ENCODE measurements at regions not wholly inside any gene's neighbourhood (a gene's known extent, or its start where the extent isn't known, plus 50 kb on each side); places are given as distances from the start of the nearest gene placed in this dataset.

DNA sequence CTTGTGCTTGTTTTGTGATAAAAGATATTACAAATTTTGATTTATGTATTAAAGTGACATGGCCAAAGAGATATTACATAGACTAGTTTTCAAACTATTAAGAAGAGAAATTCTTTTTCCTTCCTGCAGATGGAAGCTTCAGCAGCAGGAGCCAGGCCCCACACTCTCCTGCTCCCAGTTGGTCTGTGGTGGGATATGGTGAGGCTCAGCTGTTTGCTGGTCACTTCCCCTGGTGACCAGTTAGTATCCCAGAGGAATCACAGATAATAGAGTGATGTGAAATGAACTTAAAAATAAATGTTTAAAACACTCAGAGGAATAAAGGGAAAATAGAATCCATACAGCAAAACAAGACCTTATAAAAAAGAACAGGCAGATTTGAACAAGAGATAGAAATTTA is 154.7 kb downstream of the KTN1 start:
- DNase-seq: no peak

GRCh38 chr14:55739967-55740648 is 160.1 kb downstream of the KTN1 start:
- no peak for DNase-seq

- no peak for DNase-seq
Observed at GRCh38 chr14:55740649-55740989, 160.6 kb downstream of the KTN1 start.

DNA sequence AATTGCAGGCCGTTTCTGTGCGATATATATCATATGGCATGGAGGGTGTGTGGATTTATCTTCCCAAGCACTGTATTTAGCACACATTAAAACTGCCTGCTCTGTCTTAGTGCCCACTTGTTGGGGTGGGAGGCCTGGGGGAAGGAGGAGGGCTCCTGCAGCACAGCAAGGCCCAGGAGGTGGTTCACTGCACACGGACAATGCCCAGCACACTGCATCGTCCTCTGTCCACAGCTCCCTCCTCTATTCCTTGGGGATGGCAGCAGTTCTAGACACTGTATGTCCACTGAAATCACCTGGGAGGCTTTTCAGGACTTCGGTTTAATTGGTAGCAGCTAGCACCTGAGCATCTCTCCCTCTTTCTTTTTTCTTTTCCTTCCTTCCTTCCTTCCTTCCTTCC is 161.2 kb downstream of the KTN1 start:
- no peak for DNase-seq

GRCh38 chr14:55743551-55743950 is 163.5 kb downstream of the KTN1 start:
- no peak for DNase-seq

DNA sequence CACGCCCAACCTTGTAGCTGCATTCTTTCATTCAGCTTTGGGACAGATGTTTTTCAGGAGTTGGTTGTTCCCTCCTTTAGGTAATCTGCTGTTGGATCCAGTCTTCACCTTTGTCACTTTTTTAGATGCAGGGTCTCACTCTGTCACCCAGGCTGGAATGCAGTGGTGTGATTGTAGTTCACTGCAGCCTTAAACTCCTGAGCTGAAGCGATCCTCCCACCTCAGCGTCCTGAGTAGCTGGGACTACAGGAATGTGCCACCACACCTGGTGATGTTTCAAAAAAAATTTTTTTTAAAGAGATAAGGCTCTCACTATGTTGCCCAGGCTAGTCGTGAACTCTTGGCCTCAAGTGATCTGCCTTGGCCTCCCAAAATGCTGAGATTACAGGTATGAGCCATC is 164.3 kb downstream of the KTN1 start:
- no peak for DNase-seq

DNA sequence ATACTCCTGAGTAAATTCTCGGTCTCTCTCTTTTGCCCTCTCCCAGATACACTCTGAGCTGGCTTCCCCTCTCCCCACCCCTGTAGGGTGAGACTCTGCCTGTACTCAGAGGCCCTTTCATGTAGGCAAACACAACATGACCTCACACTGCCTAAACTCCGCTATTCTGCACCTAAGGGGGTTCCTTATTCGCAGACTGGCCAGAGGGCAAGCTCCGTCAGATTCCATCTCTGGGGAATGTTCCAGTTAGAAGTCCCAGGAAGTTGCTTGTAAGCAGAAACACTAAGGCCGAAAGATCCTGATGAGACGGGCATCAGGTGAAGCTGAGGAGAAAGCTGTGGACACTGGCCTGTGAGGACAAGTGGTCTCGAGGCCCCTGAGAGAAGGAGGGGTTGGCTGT is 165.9 kb downstream of the KTN1 start:
- no peak for DNase-seq

- no peak for DNase-seq
Observed at GRCh38 chr14:55746558-55746957, 166.6 kb downstream of the KTN1 start.

DNA sequence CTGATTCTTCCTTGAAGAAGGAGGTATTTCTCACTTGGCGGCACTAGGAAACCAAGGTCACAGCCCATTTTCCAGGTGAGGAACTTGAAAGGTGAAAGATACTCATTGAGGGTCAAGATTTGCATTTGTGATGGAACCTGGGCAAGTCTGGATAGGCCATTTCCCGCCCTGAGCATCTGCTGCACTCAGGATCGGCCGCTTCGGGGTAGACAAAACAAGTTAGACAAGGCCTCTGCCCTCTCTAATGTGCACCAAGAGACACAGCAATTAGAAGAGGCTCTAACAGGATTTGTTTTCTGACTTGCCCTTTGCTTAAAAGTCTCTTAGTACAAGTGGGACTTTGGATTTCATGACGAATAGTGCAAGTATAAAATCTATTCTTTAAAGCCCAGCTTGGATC is 167.2 kb downstream of the KTN1 start:
- DNase-seq: no peak

DNA sequence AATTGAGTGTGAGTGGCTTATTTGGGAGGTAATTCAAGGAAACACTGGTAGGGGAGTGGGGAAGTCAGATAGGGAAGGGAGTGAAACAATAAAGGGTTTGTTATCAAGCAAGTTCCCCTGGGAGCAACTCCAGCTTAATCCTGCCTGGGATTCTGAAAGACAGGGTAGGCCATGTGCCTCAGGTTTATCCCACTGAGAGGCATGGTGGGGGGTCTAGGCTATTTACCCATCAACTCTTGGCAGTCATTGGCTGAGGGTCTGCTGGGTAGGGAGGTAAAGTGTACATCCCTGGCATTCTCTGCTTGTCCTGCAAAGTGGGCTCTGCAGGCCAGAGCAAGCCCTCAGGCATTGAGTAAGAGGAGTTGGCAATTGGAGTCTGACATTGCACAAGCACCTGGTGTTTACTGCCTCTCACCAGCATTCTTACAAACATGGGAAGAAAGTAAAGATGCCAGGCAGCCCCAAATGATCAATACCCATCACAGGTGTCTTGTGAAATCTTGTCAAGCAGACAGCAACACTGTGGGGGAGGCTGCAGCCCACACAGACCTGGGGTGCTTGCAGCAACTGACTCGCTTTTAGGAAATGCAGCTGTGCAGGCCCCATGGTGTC is 169.3 kb downstream of the KTN1 start:
- no peak for DNase-seq

DNA sequence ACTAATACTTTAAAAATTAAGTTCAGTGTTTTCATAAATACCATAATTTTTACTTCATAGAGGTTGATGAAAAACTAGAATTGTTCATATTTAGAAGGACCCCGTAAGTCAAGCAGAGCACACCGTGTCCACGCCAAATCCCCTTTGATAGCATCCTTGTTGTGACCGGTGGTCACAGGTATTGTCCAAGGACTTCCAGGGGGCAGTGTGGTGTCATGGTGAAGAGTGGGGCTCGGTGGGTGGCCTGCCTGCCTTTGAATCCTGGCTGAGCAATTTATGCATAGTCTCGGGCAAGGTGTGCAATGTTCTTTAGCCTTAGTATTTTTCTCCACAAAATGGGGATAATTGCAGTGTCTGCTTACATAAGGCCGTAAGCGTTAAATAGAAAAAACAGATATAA is 169.9 kb downstream of the KTN1 start:
- DNase-seq: no peak

DNA sequence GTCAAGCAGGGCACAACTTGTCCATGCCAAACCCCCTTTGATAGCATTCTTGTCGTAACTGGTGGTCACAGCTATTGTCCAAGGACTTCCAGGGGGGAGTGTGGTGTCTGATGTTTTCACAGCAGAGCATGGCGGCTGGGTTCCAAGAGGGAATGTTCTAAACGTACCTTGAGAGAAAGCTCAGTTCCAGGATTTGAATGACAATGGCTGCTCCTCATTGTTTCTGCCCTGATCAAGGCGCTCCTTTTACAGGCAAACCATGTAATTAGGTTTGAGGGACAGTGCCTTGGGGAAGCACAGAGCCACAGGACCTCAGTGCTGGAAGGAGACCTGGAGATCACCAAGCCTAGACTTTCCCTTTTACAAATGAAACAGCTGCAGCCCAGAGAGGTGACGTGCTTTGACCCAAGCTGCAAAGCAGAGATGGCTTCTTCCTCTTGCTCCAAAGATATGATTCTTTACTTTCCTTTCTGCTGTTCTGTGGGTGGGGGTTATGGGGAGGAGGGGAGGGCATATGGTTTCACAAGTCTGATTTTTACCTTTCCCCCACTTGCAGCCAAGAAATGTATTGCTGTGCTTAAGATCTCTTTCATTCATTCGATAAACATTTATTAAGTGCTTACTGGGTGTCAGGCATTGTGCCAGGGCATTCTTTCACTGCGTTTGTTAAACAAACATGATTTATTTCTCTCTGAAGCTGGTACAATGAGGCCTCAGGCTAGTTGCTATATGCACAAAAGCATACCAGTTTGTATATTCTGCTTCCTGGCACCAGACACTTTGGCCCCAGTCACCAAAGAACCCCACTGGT is 172.8 kb downstream of the KTN1 start:
- DNase-seq: no peak

DNA sequence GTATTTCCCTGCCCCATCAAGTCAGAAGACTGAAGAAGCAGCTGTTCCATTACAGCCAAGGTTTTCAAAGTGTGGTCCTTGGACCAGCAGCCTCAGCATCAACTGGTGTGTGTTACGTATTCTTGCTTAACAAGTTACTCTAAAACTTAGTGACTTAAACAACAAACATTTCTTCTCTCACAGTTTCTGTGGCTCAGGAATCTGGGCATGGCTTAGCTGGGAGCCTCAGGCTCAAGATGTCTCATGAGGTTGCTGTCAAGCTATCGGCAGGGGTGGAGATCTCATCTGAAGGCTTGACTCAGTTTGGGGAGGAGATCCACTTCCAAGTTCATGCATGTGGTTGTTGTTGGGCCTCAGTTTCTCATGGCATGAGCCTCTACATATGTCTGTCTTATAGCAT is 174.5 kb downstream of the KTN1 start:
- DNase-seq: no peak

DNA sequence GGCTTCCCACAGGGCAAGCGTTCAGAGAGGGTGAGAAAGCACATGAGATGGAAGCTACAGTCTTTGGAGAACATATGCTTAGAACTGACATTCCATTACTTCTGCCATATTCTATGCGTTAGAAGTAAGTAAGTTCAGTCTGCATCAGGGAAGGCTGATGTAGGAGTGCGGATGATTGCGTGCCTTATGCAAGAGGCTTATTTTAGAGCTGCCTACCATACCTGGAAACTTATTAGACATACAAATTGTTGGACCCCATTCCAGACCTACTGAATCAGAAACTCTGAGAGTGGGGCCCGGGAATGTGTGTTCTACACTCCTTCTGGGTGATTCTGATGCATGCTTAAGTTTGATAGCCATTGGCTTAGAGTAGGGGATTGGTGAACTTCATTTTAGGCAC is 174.9 kb downstream of the KTN1 start:
- no peak for DNase-seq

DNA sequence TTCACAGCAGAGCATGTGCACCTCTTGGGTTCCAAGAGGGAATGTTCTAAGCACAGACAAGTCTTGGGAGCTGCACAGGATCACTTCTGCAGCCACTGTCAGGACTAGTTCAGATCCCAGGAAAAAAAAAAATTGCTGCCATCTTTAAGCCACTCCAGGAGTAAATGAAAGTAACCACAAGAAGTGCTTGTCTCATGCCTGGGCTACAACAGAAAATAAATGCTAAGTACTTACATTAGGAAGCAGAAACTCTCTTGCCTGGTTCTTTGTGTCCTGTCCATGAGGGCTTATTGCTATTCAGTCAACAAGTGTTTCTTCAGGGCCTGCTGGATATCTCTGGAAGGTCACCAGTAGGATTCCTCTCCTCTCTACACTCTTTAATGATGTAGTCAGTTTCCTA is 176.1 kb downstream of the KTN1 start:
- no peak for DNase-seq

DNA sequence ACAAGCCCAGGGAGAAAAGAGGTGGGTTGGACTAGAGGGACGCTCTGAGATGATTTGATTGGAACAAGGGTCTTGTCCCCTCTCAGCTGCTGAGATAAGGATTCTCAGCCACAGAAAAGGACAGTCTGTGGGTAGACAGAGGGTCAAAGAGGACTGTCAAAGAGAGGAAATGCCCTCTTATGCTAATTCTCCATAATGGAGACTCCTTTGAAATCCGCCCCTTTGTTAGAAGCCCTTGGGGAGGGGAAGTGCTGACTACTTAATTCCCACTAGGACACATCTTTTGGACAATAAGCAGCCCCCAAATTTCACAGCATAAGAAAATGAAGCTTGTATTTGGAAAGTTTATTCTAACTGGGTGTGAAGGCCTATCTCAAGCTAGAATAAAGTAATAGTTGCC is 176.6 kb downstream of the KTN1 start:
- DNase-seq: no peak

DNA sequence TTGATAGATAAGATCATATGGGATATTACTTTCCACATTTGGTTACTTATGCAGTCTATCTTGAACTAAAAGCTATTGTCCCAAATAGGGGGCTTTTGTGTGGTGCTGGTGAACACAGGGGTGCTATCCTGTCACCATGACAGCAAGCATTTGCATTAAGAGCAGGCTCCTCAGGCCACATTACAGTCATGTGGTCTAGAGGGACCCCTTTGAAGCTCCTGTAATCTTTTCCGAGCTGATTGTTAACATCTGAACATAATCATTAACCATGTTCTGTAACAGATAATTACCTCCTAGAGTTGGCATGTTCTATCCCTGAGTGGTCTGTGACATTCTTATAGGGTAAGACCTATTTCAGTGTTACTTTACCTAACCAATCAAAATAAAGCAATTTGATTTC is 178.8 kb downstream of the KTN1 start:
- no peak for DNase-seq

DNA sequence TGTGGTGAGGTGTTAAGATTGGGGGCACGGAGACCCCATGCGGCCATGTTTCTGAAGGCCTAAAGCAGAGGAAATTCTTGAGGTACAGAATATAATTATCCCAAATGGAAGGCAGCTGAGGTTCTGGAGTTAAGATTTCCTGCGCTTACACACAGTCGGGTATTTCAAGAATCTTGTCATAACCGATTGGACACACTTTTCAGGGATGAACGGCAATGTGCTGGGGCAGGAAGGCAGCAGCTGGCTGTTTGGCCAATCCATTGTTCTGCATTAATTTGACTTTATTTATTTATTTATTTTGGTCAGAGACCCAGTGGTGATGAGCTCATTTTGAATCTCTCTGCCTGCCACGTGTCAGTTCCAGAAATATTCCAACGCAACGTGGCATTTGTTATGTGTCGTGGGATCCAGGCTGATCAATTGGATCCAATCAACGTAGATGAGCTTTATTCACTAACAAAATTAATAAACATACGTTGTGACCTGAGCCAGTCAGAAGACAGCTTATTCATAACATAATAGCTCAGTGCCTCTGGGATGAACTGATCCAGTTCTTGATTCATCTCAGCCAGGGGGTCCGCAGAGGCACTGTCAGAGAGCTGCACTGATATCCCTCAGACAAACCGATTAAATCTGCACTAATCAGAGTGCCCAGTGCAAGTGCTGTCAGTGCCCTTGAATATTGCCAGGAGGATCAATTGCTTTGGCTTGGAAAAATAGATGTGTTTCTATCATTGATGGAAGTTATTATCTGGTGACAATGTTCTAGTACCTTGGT is 181.0 kb downstream of the KTN1 start:
- no peak for DNase-seq

DNA sequence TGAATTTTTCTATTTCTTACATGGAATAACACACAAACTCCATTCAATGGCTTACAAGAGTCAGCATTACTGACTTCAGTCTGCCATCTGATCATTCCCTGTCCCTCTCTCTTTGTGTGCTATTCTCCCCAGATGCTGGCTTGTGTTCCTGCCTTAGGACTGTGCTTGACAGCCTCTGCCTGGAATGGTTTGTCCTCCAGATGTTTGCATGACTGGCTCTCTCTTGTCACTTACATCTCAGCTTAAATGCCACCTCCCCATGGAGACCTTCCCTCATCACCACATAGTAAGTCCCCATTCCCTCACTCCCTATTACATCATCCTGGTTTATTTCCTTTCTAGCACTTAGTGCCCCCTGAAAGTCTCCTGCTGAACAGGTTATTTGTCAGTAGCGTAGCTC is 181.6 kb downstream of the KTN1 start:
- DNase-seq: no peak

DNA sequence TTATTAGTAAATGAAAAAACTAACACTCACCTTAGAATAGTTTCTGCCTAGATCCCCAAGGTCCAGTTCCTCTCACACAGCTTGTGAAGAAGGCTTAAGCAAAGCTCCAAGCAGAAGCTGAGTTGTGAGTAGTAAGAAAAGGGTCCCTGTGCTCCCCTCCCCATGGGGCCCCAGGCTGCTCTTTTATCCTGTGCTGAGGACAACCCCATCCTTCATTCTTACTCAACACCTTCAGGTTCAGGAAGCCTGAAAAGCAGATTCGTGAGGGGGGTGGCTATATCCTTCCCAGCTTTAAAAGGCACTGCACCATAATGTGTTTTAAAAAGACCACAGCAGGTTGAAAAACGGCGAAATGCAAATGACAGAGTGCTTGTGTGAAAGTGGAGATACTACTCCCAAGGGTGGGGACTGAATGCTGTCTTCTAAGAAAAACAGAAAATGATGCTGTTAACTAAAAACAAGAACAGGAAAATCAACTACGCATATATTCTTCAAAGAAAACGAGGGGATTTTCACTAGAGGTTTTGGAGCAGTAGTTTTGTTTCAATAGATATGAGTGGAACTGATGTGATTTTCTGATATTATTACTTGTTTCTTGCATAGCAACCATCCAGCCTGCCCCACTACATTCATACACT is 182.7 kb downstream of the KTN1 start:
- DNase-seq: no peak

DNA sequence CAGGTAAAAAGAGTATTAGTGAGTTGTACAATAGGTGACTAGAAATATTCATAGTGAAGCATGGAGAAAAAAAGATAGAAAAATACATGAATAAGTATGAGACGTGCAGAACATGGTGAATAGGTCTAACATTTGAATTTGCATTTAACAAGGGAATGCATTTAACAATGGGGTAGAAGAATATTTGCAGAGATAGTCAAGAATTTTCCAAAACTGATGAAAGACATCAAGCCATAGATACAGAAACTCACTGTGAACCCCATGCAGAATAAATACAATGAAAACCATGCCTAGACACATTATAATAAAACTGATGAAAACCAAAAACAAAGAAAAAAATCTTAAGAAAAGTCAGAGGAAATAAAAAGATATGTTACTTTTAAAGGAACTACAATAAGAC is 184.8 kb downstream of the KTN1 start:
- no peak for DNase-seq

GRCh38 chr14:55766071-55766470 is 186.1 kb downstream of the KTN1 start:
- no peak for DNase-seq

DNA sequence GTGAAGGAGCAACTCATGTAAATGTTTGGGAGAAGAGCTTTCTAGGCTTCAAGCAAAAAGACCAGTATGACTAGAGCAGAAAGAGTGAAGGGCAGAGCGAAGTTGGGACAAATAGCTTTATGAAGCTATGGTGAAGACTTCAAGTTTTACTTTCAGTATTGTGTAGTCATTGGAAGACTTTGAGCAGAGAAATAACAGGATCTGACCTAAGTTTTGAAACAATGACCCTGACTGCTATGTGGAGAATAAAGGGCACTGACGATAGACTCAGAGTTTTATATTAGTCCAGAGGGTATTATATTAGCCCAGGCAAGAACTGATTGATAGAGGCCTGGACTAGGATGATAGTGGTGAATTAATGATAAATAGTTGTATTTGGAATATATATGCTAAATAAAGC is 187.3 kb downstream of the KTN1 start:
- DNase-seq: no peak
